ENCODE measurements at regions not wholly inside any gene's neighbourhood (a gene's known extent, or its start where the extent isn't known, plus 50 kb on each side); places are given as distances from the start of the nearest gene placed in this dataset.

DNA sequence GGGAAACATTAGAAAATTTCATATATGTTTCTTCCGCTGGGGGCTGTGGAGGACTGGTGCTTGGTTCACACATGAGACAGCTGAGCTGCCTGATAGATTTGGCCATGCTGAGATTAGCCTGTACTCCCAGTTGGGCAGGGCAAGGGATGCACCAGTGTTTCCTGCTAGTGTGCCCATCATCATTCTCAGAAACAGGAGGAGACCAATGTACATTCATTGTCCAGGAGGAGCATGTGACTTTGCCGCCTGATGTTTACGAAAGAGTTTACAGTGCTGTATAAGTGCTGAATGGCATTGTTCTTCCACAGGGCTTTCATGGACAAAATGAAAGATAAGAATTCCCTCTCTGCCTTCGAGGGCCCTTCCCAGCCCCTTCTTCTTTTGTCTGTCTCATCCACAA, 311.1 kb upstream of the THBS1 start:
- Histone ChIP-seq H3K4me1 (ENCODE audit: insufficient read depth, low read length) (no peaks in the 10 kb centered on the region), H3K9me3 (ENCODE audit: control insufficient read depth in 1 of 2, insufficient read depth in 1 of 2, low read length in 2 of 2) (no peaks in the 10 kb centered on the region), H3K27me3 (ENCODE audit: control insufficient read depth in 1 of 2, insufficient read depth in 2 of 2, low read length in 2 of 2) (no peaks in the 10 kb centered on the region), H3K4me3 (ENCODE audit: low read length) (no peak overlapping the region), H3K36me3 (ENCODE audit: insufficient read depth, low read length) (no peaks in the 10 kb centered on the region), H3K27ac (ENCODE audit: low read depth in 1 of 2, low read length in 2 of 2) (no peak overlapping the region)
- Mint-ChIP-seq H3K36me3 (ENCODE audit: low read depth) (no peaks in the 10 kb centered on the region), H3K9me3 (no peaks in the 10 kb centered on the region), H3K27ac (no peak overlapping the region), H3K4me1 (ENCODE audit: low read depth) (no peaks in the 10 kb centered on the region), H3K4me3 (no peak overlapping the region), H3K27me3 (peaks cover 5% of the 10 kb centered on the region)
- CTCF ChIA-PET = no interaction called here
- TF ChIP-seq, protein P1, sequence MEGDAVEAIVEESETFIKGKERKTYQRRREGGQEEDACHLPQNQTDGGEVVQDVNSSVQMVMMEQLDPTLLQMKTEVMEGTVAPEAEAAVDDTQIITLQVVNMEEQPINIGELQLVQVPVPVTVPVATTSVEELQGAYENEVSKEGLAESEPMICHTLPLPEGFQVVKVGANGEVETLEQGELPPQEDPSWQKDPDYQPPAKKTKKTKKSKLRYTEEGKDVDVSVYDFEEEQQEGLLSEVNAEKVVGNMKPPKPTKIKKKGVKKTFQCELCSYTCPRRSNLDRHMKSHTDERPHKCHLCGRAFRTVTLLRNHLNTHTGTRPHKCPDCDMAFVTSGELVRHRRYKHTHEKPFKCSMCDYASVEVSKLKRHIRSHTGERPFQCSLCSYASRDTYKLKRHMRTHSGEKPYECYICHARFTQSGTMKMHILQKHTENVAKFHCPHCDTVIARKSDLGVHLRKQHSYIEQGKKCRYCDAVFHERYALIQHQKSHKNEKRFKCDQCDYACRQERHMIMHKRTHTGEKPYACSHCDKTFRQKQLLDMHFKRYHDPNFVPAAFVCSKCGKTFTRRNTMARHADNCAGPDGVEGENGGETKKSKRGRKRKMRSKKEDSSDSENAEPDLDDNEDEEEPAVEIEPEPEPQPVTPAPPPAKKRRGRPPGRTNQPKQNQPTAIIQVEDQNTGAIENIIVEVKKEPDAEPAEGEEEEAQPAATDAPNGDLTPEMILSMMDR (IDR thresholded peaks at IDR 0.05) = no peak
- no peak for DNase-seq
- intact Hi-C loops (cut with DNase I, micrococcal nuclease) = no loop called here
- POLR2A ChIA-PET = no interaction called here
- no peak for ATAC-seq (ENCODE audit: poor library complexity)

DNA sequence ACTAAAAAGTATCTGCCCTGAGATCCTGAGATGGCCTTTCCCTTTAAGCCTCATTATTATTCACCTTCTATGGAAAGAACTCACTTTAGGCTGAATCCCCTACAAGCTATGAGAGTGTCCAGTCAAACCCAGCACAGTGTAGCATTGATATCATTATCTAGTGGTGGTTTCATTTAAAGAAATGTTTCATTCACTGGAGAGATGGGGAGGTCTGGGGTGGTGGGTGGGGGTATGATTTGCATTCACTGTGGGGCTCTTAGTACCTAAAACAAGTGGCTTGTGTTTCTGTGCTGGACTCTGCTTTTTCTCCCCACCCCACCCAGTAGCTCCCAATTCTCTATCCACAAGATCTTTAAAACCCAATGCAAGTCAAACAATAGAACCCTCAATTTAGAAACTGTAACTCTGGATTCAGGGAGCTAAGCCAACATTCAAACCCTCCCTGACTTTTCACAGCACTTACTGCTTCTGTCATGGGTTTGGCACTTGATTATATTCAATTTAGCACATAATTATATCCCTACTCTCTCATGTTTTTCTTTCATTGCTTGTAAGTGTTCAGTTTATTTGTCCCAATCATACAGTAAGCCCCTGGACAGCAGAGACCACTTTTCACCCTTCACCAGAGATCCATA, 310.5 kb upstream of the THBS1 start:
- no peaks in the 10 kb centered on the region for H3K27me3 ChIP-seq (ENCODE audit: control insufficient read depth in 1 of 2, insufficient read depth in 2 of 2, low read length in 2 of 2)
- no peaks in the 10 kb centered on the region for H3K4me1 Mint-ChIP-seq (ENCODE audit: low read depth)
- no peaks in the 10 kb centered on the region for H3K9me3 ChIP-seq (ENCODE audit: control insufficient read depth in 1 of 2, insufficient read depth in 1 of 2, low read length in 2 of 2)
- intact Hi-C loops (cut with DNase I, micrococcal nuclease) = no loop called here
- no peak overlapping the region for H3K27ac ChIP-seq (ENCODE audit: low read depth in 1 of 2, low read length in 2 of 2)
- TF ChIP-seq, protein P1 (IDR thresholded peaks at IDR 0.05) = no peak
- peaks cover 5% of the 10 kb centered on the region for H3K27me3 Mint-ChIP-seq
- H3K27ac Mint-ChIP-seq = no peak overlapping the region
- POLR2A ChIA-PET = no interaction called here
- ATAC-seq (ENCODE audit: poor library complexity) = no peak
- no peaks in the 10 kb centered on the region for H3K36me3 ChIP-seq (ENCODE audit: insufficient read depth, low read length)
- no peak overlapping the region for H3K4me3 ChIP-seq (ENCODE audit: low read length)
- no peaks in the 10 kb centered on the region for H3K4me1 ChIP-seq (ENCODE audit: insufficient read depth, low read length)
- H3K36me3 Mint-ChIP-seq (ENCODE audit: low read depth) = no peaks in the 10 kb centered on the region
- no peak for DNase-seq
- CTCF ChIA-PET = no interaction called here
- no peaks in the 10 kb centered on the region for H3K9me3 Mint-ChIP-seq
- no peak overlapping the region for H3K4me3 Mint-ChIP-seq

DNA sequence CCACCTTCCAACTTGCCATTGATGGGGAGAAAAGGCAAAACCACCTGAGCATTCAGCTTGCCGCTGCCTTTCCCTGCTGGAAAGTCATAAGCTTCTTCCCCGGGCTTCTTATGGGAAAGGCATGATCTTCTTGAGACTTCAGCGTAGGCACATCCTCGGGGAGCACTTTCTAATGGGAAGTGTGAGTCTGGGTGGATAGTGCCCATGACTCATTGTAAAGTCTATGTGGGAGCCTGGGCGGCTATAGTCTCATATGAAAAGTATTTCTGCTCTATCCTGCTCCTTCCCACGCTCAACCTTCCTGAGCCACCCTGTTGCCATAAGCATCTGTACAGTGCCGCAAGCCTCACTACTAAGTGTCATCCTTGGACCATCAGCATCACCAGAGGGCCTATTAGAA, 309.9 kb upstream of the THBS1 start:
- CTCF ChIA-PET = no interaction called here
- H3K4me1 ChIP-seq (ENCODE audit: insufficient read depth, low read length) = no peaks in the 10 kb centered on the region
- H3K27me3 Mint-ChIP-seq = peaks cover 5% of the 10 kb centered on the region
- H3K4me3 ChIP-seq (ENCODE audit: low read length) = no peak overlapping the region
- H3K4me1 Mint-ChIP-seq (ENCODE audit: low read depth) = no peaks in the 10 kb centered on the region
- no peak for DNase-seq
- ATAC-seq (ENCODE audit: poor library complexity) = no peak
- no peaks in the 10 kb centered on the region for H3K9me3 Mint-ChIP-seq
- H3K27me3 ChIP-seq (ENCODE audit: control insufficient read depth in 1 of 2, insufficient read depth in 2 of 2, low read length in 2 of 2) = no peaks in the 10 kb centered on the region
- H3K36me3 ChIP-seq (ENCODE audit: insufficient read depth, low read length) = no peaks in the 10 kb centered on the region
- no peaks in the 10 kb centered on the region for H3K36me3 Mint-ChIP-seq (ENCODE audit: low read depth)
- no peak overlapping the region for H3K4me3 Mint-ChIP-seq
- TF ChIP-seq, protein P1 (IDR thresholded peaks at IDR 0.05) = no peak
- H3K27ac ChIP-seq (ENCODE audit: low read depth in 1 of 2, low read length in 2 of 2) = no peak overlapping the region
- no peak overlapping the region for H3K27ac Mint-ChIP-seq
- no peaks in the 10 kb centered on the region for H3K9me3 ChIP-seq (ENCODE audit: control insufficient read depth in 1 of 2, insufficient read depth in 1 of 2, low read length in 2 of 2)
- POLR2A ChIA-PET = no interaction called here
- intact Hi-C loops (cut with DNase I, micrococcal nuclease) = no loop called here

All from CD4-positive, alpha-beta T cell (primary cell).